ENCODE measurements at regions not wholly inside any gene's neighbourhood (a gene's known extent, or its start where the extent isn't known, plus 50 kb on each side); places are given as distances from the start of the nearest gene placed in this dataset.

DNA sequence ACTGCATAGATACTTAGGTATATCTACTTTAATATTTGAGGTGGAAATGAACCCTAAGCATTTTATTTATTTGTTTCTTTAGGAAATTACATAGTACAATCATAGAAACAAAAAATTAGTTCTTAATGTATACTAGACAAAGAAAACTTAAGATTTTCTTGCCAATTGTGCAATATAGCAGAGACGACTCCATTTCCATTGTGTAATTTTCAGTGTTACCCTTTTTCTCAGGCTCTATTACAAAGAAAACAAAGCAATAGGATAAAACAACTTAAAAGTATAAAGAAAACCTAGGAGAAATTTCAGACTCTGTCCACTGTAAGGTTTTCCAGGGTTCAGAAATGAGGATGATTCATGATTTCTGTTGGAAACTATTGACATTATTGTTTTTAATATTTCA lies 89.0 kb upstream of the SERTAD2 start:
- no peak for DNase-seq (ENCODE audit: low spot score)
- ATAC-seq: no peak

GRCh38 chr2:64743739-64744330 lies 90.1 kb upstream of the SERTAD2 start:
- DNase-seq (ENCODE audit: low spot score) (no peak), ATAC-seq (no peak)

DNA sequence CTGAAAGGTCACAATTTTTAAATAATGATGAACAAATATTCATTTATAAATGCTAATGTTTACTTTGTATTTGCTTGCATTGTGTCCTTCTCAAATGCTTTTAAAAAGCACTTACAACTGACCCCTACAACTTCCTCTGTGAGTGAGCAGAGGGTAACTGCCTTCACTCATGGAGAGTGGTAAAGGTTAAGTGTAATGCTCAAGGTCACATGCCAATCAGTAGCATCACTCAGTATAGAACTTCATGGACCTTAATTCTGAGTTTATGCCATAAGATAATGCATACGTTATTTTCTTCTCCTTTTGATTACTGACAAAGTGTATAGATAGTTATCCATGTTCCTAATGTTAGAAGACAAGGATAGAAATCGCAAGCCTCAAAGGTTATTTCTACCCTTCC lies 91.8 kb upstream of the SERTAD2 start:
- DNase-seq (ENCODE audit: low spot score) (no peak), ATAC-seq (no peak)

DNA sequence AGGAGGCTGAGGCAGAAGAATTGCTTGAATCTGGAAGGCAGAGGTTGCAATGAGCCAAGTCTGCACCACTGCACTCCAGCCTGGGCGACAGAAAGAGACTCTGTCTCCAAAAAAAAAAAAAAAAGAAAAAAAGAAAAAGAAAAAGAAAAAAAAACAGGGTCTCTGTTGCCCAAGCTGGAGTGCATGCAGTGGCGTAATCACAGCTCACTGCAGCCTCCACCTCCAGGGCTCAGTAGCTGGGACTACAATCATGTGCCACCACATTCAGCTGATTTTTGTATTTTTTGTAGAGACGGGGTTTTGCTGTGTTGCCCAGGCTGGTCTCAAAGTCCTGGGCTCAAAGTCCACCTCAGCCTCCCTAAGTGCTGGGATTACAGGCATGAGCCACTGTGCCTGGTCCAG lies 94.0 kb upstream of the SERTAD2 start:
- ATAC-seq (peak; percentile 9), DNase-seq (ENCODE audit: low spot score) (peak; percentile 80)

DNA sequence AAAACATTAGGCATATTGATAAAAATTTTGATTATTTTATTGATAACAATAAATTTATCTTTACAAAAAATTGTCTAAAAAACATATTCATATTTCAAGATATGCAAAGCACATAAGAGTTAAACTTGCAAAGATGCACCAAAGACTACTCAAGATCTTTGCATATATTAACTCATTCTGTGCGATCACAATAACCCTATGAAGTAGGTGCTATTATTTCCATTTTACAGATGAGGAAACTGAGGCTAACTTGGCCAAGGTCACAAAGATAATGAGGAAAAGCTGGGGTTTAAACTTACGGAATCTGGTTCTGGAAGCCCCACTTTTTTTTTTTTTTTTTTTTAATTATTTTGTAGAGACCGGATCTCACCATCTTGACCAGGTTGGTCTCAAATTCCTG lies 94.4 kb upstream of the SERTAD2 start:
- DNase-seq (ENCODE audit: low spot score) (no peak), ATAC-seq (no peak)

DNA sequence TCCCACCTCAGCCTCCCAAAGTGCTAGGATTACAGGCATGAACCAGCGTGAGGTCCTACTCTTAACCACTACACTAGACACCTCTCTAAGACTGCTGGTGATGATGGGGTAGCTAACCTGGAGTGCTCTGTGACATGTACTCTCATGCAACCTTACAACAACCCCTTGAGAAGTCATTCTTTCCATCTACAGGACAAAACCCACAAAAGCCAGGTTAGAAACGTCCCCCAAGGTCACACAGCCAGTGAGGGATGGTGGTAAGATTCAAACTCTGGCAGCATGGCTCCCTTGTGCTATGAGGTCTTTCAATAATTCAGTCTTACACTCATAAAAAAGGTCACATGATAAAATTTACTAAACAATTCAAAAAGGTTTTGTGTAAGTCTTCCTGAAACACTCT lies 94.8 kb upstream of the SERTAD2 start:
- DNase-seq (ENCODE audit: low spot score) (no peak), ATAC-seq (no peak)

- no peak for DNase-seq (ENCODE audit: low spot score)
- ATAC-seq: no peak
Measured at GRCh38 chr2:64749446-64749845, 95.7 kb upstream of the SERTAD2 start.

- DNase-seq (ENCODE audit: low spot score) (peak; percentile 57), ATAC-seq (no peak)
Measured at GRCh38 chr2:64750001-64750816, 96.5 kb upstream of the SERTAD2 start.

DNA sequence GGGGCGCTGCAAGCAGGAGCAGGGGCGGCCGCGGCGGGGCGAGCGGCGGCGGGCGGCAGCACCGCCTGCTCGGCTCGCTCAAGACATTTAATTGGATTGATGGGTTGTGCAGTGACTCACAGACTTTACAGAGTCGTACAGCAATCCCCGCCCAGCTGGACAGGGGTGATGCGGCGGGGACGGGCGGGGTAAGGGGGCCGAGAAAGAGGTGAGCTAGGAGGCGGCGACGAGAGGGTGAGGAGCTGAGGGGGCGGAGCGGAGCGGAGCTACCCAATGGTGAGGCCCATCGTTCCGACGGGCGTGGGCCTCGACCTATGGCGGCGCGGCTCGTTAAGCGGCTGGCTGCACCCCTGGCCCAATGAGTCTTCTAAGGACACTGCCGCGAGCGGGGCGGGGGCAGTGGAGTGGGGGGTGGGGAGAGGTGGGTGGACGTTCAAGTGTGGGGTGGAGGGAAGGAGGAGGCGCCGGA lies 97.1 kb upstream of the SERTAD2 start:
- ATAC-seq (peak; percentile 79), DNase-seq (ENCODE audit: low spot score) (peak; percentile 100)

GRCh38 chr2:64751286-64752260 lies 97.9 kb upstream of the SERTAD2 start:
- DNase-seq (ENCODE audit: low spot score): no peak
- ATAC-seq: peak; percentile 83

DNA sequence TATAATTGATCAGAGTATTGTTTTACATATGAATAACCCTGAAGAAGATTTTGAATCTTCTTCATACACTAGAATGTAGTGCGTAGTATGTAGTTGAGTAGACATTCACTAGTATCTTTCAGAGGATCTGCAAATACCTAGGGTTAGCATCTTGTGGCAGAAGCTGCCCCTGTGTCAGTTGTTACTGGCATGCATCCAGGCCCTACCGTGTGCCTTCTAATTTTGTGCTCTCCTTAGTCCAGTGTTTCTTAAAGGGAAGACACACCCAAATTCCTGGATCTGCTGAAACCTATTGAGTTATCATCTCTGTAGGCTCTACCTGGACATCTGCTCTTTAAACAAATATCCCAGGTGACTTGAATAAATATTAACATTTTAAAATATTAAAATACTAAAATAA lies 99.7 kb upstream of the SERTAD2 start:
- DNase-seq (ENCODE audit: low spot score) (no peak), ATAC-seq (no peak)

- DNase-seq (ENCODE audit: low spot score) (no peak), ATAC-seq (no peak)
Measured at GRCh38 chr2:64754570-64754969, 100.9 kb upstream of the SERTAD2 start.

- DNase-seq (ENCODE audit: low spot score) (no peak), ATAC-seq (no peak)
Measured at GRCh38 chr2:64757126-64757525, 103.4 kb upstream of the SERTAD2 start.

DNA sequence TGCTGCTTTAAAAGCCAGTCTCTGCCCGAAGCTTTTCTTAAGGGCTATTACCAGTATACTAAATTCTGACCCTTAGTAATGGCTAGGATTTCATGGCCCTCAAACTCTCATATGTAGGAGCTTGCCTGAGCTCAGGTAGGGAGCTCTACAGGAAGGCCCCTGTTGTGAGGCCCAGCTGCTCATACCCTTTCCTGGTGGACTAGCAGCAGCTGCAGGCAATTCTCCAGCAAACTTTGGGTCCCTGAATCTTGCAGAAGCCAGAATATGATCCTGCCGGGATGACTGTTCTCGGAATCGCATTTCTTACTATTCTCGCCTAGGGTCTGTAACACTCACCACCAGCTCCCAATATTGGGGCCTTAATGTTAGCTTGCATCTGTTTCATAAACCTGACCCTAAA lies 106.4 kb upstream of the SERTAD2 start:
- no peak for ATAC-seq
- DNase-seq (ENCODE audit: low spot score): no peak

DNA sequence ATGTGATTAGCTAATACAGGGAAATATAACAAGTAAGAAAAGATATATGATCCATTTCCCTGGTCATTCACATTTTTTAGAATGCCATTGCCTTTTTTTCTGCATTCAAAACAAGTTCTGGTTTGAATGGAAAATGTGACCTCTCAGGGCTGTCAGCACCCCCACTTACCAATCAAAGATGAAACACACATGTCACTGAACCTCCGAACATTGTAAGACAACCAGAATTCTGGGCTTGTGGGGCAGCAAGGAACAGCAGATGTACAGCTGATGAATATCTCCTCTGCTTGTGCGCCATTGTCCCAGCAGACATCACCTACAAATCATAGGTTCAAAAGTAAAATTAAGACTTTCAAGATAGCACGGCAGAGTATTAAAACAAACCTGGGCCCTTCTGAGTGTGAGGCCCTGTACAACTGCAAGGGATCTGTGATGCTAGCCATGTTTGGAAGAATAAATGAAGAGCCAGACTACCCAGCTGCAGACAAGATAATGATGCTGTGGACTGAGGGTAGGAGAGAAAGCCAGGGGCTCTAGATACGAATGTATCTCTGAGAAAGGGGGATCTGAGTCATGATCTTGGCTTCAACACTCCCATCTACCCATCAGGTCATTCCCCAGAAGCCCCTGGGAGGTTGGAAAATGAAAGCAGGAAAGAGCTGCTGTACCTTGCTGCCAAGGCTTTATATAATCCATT lies 108.7 kb upstream of the SERTAD2 start:
- DNase-seq (ENCODE audit: low spot score): no peak
- no peak for ATAC-seq

DNA sequence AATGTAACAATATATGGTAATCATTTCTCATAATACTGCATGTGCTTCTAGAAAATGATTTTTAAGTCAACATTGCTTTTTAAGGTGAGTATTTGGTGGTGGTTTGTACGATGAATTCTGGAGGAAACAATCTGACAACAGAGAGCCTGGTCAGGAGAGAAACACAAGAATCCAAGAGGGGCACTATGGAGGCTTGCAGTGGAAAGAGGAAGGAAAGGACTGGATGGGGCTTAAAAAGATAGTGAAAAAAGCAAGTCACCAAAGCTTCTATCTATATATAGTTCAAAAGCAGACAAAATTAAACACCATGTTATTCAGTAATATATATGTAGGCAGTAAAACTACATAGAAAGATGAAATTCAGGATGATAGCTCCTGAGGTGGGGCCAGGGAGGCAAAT lies 109.4 kb upstream of the SERTAD2 start:
- ATAC-seq (no peak), DNase-seq (ENCODE audit: low spot score) (no peak)

GRCh38 chr2:64765160-64765805 lies 111.6 kb upstream of the SERTAD2 start:
- DNase-seq (ENCODE audit: low spot score) (no peak), ATAC-seq (no peak)

DNA sequence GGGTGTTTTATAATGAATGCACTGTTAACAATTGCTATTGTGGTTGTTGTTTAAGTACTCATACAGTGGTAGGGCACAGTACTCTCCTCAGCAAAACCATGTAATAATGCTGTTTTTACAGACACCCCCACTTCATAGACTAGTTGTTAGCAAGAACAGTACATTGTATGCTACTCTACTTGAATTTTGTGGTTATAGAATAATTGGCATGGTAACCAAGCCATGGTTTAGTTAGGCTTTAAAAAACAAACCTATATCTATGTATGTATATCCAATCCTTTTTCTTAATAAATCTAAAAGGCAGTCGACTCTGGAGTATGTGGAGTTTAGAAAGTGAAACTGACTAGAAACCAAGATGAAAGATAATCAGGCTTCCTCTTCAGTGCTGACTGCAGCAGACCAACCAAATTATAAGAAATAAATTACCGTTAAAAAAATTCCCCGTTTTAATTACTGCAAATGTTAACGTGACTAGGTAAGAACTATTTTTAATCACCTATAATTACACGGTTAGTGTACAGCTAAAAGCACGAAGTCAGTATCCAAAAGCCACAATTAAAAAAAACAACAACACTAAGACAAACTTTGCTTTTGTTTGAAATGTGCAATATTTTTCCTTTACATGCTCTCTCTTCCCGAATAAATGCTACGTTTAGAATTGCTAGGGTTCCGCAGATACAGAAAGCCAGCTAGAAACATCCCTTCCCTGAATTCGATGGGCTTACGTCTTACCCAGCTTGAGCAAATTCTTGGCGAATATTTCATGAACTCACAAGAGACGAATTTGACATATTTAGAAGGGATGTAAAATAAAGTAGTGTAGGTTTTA lies 113.3 kb upstream of the SERTAD2 start:
- DNase-seq (ENCODE audit: low spot score): no peak
- peak; percentile 25 for ATAC-seq

GRCh38 chr2:64767670-64768468 lies 114.2 kb upstream of the SERTAD2 start:
- ATAC-seq: peak; percentile 95
- DNase-seq (ENCODE audit: low spot score): peak; percentile 88
